B cell (primary cell): ENCODE measurements at regions not wholly inside any gene's neighbourhood (a gene's known extent, or its start where the extent isn't known, plus 50 kb on each side); places are given as distances from the start of the nearest gene placed in this dataset.
"Not testable (repeated sequence)": the region's sequence is repeated elsewhere in the genome, so short reads cannot be mapped to it uniquely, and the experiment has no call there.

Source experiments
- ATAC-seq: fragments of 200-7000 bp; cut with Tn5 transposase; one replicate; pipeline ENCODE4 v1.10.0; 2021; ENCODE audit warnings: low read depth, mild to moderate bottlenecking, moderate number of reproducible peaks, moderate library complexity
- CTCF ChIA-PET: fragments of 350-600 bp; sonication (Branson Sonifier 250); formaldehyde crosslinking; loops from one replicate; lab custom pipeline; 2021; ENCODE audit warnings: antibody characterized with exemption, inconsistent platforms; lab: Charles Lee
- POLR2A ChIA-PET: fragments of 350-600 bp; sonication (Branson Sonifier 250); formaldehyde crosslinking; loops from one replicate; lab custom pipeline; 2021; ENCODE audit warnings: antibody characterized with exemption; lab: Charles Lee
- DNase-seq: peaks from one replicate; pipeline ENCODE4 v3.0.0; 2013
- H2AFZ ChIP-seq: 2 replicates; pipeline ENCODE4 v1.6.1; 2012; ENCODE audit warnings: mild to moderate bottlenecking, low read depth, low read length; ENCODE audit not compliant: insufficient read depth, poor library complexity, severe bottlenecking
- H3K27ac ChIP-seq, 2 donors: 1 replicate in 1 of 2; 2 replicates in 1 of 2; pipeline ENCODE4 v1.5.1; 2012 to 2013; ENCODE audit warnings: low read length in 2 of 2, mild to moderate bottlenecking in 2 of 2, moderate library complexity in 1 of 2
- H3K27me3 ChIP-seq, 4 experiments: fragments of 200-600 bp in 1 of 4; sonication (generic) in 1 of 4; replicated peaks in 1 of 4; 1 replicate in 2 of 4; 2 replicates in 2 of 4; pipeline versions ENCODE4 v1.6.1 to v1.7.0; 2013 to 2016; ENCODE audit warnings: low read length in 3 of 4, mild to moderate bottlenecking in 2 of 4, mixed read lengths in 1 of 4, moderate library complexity in 1 of 4; ENCODE audit not compliant: insufficient read depth in 4 of 4, control insufficient read depth in 3 of 4; ENCODE audit errors: control extremely low read depth in 1 of 4
- H3K36me3 ChIP-seq, 2 experiments: replicated peaks in 1 of 2; 1 replicate in 1 of 2; 2 replicates in 1 of 2; pipeline versions ENCODE4 v1.6.1 to v1.7.1; 2013; ENCODE audit warnings: low read length in 1 of 2; ENCODE audit not compliant: insufficient read depth in 2 of 2, control insufficient read depth in 1 of 2; ENCODE audit errors: control extremely low read depth in 1 of 2, extremely low read depth in 1 of 2
- H3K4me1 ChIP-seq, 2 donors: fragments of 200-600 bp in 1 of 2; sonication (generic) in 1 of 2; 1 replicate in 1 of 2; 2 replicates in 1 of 2; pipeline versions ENCODE4 v1.5.1 to v1.6.1; 2013 to 2017; ENCODE audit warnings: low read length in 2 of 2; ENCODE audit not compliant: control insufficient read depth in 2 of 2, insufficient read depth in 2 of 2
- H3K4me2 ChIP-seq: replicated peaks from 2 replicates; pipeline ENCODE3; 2012; ENCODE audit warnings: mild to moderate bottlenecking, low read depth, low read length; ENCODE audit not compliant: poor library complexity, severe bottlenecking
- H3K4me3 ChIP-seq, 5 experiments: fragments of 200-600 bp in 1 of 5; sonication (generic) in 1 of 5; 1 replicate in 3 of 5; 2 replicates in 2 of 5; pipeline versions ENCODE4 v1.5.1 to v1.7.0; 2011 to 2016; ENCODE audit warnings: low read length in 4 of 5, mild to moderate bottlenecking in 4 of 5, low read depth in 2 of 5, control low read depth in 1 of 5, moderate library complexity in 1 of 5; ENCODE audit not compliant: insufficient read depth in 1 of 5; ENCODE audit errors: control extremely low read depth in 1 of 5, extremely low read depth in 1 of 5
- H3K79me2 ChIP-seq: fragments of 200-600 bp; sonication (generic); one replicate; pipeline ENCODE4 v1.6.0; 2016; ENCODE audit warnings: low read length; ENCODE audit not compliant: control insufficient read depth, insufficient read depth
- H3K9ac ChIP-seq: fragments of 200-600 bp; sonication (generic); 2 replicates; pipeline ENCODE4 v1.6.1; 2017; ENCODE audit warnings: mild to moderate bottlenecking, low read length, moderate library complexity
- H3K9me3 ChIP-seq, 3 donors: one replicate each; pipeline versions ENCODE4 v1.6.1 to v1.7.1; 2013; ENCODE audit warnings: low read length in 2 of 3; ENCODE audit not compliant: control insufficient read depth in 2 of 3, insufficient read depth in 1 of 3; ENCODE audit errors: control extremely low read depth in 1 of 3
- H4K20me1 ChIP-seq: 2 replicates; pipeline ENCODE4 v1.6.0; 2012; ENCODE audit warnings: mild to moderate bottlenecking, low read length; ENCODE audit not compliant: insufficient read depth, control insufficient read depth, poor library complexity, severe bottlenecking
- H3K27ac Mint-ChIP-seq: one replicate; pipeline ENCODE4 v1.8.0; 2021; ENCODE audit warnings: mixed read lengths
- H3K27me3 Mint-ChIP-seq: one replicate; pipeline ENCODE4 v1.8.0; 2021; ENCODE audit warnings: mixed read lengths
- H3K4me1 Mint-ChIP-seq: one replicate; pipeline ENCODE4 v1.8.0; 2021; ENCODE audit warnings: mixed read lengths
- H3K4me3 Mint-ChIP-seq: one replicate; pipeline ENCODE4 v1.8.0; 2021; ENCODE audit warnings: mixed read lengths
- H3K9me3 Mint-ChIP-seq: one replicate; pipeline ENCODE4 v1.8.0; 2022; ENCODE audit warnings: mixed read lengths; ENCODE audit not compliant: insufficient read depth
- CTCF ChIP-seq: fragments of 200-600 bp; IDR thresholded peaks from one replicate; pipeline ENCODE4 v1.8.0; 2022; ENCODE audit warnings: antibody characterized with exemption, mild to moderate bottlenecking
- EZH2 ChIP-seq: IDR thresholded peaks from 2 replicates; pipeline ENCODE4 v1.6.1; 2012; ENCODE audit warnings: borderline replicate concordance, low read depth, mild to moderate bottlenecking, moderate library complexity, low read length; ENCODE audit not compliant: insufficient read depth, poor library complexity, severe bottlenecking
- WGBS: methylation state at CpG from one replicate; pipeline ENCODE4 v1.1.5; 2013; ENCODE audit warnings: missing lambda C conversion rate; ENCODE audit not compliant: insufficient coverage; 5-methylcytosine and 5-hydroxymethylcytosine counted together
- intact Hi-C: fragments of 100-400 bp; cut with micrococcal nuclease; formaldehyde crosslinking; loops from one replicate; pipeline ENCODE4 v1.10.0; 2022

GRCh38 chr6:2575236-2575635, 175.5 kb downstream of the MYLK4 start:
- Histone ChIP-seq H2AFZ (no peak overlapping the region), H3K79me2 (no peaks in the 10 kb centered on the region), H3K27ac (no peak overlapping the region), H3K9me3 (peaks cover 0 to 5% (median 0%) of the 10 kb centered on the region in 3 donors), H3K4me2 (no peak overlapping the region), H3K4me3 (no peak overlapping the region), H3K27me3 (peaks cover 0 to 5% (median 1%) of the 10 kb centered on the region in 4 experiments), H3K4me1 (no peaks in the 10 kb centered on the region), H4K20me1 (no peaks in the 10 kb centered on the region), H3K9ac (no peak overlapping the region), H3K36me3 (no peaks in the 10 kb centered on the region)
- ChIA-PET CTCF (no interaction called here), POLR2A (no interaction called here)
- TF ChIP-seq EZH2, result no peak
- TF ChIP-seq CTCF, result no peak
- DNase-seq (no peak), ATAC-seq (no peak)
- H3K27ac Mint-ChIP-seq, result no peak overlapping the region
- H3K4me1 Mint-ChIP-seq, result no peaks in the 10 kb centered on the region
- WGBS, result no CpG with 5 or more reads among the region's 5 CpGs
- intact Hi-C loops, result no loop called here
- peaks cover 26% of the 10 kb centered on the region for H3K27me3 Mint-ChIP-seq
- peaks cover 6% of the 10 kb centered on the region for H3K9me3 Mint-ChIP-seq
- H3K4me3 Mint-ChIP-seq, result no peak overlapping the region

DNA sequence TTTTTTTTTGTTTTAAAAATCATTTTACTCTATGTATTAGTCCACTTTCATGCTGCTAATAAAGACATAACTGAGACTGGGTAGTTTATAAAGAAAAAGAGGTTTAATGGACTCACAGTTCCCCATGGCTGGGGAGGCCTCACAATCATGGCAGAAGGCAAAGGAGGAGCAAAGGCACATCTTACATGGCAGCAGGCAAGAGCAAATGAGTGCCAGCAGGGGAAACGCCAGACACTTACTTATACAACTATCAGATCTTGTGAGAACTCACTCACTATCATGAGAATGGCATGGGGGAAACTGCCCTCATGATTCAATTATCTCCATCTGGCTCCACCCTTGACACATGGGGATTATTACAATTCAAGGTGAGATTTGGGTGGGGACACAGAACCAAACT, 181.3 kb downstream of the MYLK4 start:
- H3K4me1 Mint-ChIP-seq, H3K9me3 ChIP-seq, DNase-seq, H3K27ac ChIP-seq, H3K9ac ChIP-seq, ATAC-seq, H3K27ac Mint-ChIP-seq, POLR2A ChIA-PET, H3K4me1 ChIP-seq, H3K36me3 ChIP-seq, H3K79me2 ChIP-seq, H3K4me3 Mint-ChIP-seq, intact Hi-C loops, H2AFZ ChIP-seq, H3K9me3 Mint-ChIP-seq, H3K4me3 ChIP-seq, H3K4me2 ChIP-seq, H3K27me3 ChIP-seq, H4K20me1 ChIP-seq: not testable (repeated sequence)
- CTCF ChIA-PET, result interaction anchor here (0.5 kb wide), 1 partner anchor 113 kb away, joined by 6 read pairs; no protein-coding TSS in a partner anchor
- peaks cover 12% of the 10 kb centered on the region for H3K27me3 Mint-ChIP-seq
- WGBS, result no CpG with 5 or more reads among the region's 1 CpG
